Mucosa of descending colon (tissue), 3 donors: ENCODE measurements at regions not wholly inside any gene's neighbourhood (a gene's known extent, or its start where the extent isn't known, plus 50 kb on each side); places are given as distances from the start of the nearest gene placed in this dataset.

Experiments used
- ATAC-seq: fragments of 200-7000 bp; cut with Tn5 transposase; one replicate; pipeline ENCODE4 v1.9.1; 2020; ENCODE audit warnings: mild to moderate bottlenecking, moderate library complexity
- DNase-seq, 3 donors: peaks; one replicate each; pipeline ENCODE4 v3.0.0-alpha.2; 2020
- H3K36me3 ChIP-seq: fragments of 200-600 bp; one replicate; pipeline ENCODE4 v1.8.0; 2021; ENCODE audit warnings: low read depth, mild to moderate bottlenecking
- H3K4me1 ChIP-seq: fragments of 200-600 bp; one replicate; pipeline ENCODE4 v1.8.0; 2021; ENCODE audit warnings: low read depth, mild to moderate bottlenecking
- H3K4me3 ChIP-seq: fragments of 200-600 bp; one replicate; pipeline ENCODE4 v1.8.0; 2021; ENCODE audit warnings: mild to moderate bottlenecking
- H3K9me3 ChIP-seq: fragments of 200-600 bp; one replicate; pipeline ENCODE4 v1.8.0; 2021; ENCODE audit warnings: mild to moderate bottlenecking
- CTCF ChIP-seq: fragments of 200-600 bp; IDR thresholded peaks from one replicate; pipeline ENCODE4 v1.8.0; 2022; ENCODE audit warnings: antibody characterized with exemption, mild to moderate bottlenecking
- intact Hi-C, 2 donors: fragments of 100-400 bp; cut with DNase I in 1 of 2; cut with micrococcal nuclease in 1 of 2; formaldehyde crosslinking; loops; one replicate each; pipeline versions ENCODE4 v1.11.0 to v1.11.1; 2022; cut with DNase I, micrococcal nuclease
- donor health status: DM: no; HTN: no; CAD: no; lungs with moderate emphysema.
- donor health status: DM: no; HTN: no; CAD: no.
- donor health status: DM: no; HTN: yes; CAD: no.

GRCh38 chr6:4378319-4378996 is 243.1 kb upstream of the ECI2 start:
- intact Hi-C loops, result no loop called here
- Histone ChIP-seq H3K4me3 (no peak overlapping the region), H3K4me1 (no peaks in the 10 kb centered on the region), H3K9me3 (peaks cover 4% of the 10 kb centered on the region), H3K36me3 (no peaks in the 10 kb centered on the region)
- ATAC-seq (no peak), DNase-seq (no peak)
- TF ChIP-seq CTCF, result no peak

- ATAC-seq (no peak), DNase-seq (no peak)
- TF ChIP-seq CTCF, result no peak
- intact Hi-C loops, result no loop called here
- Histone ChIP-seq H3K9me3 (no peaks in the 10 kb centered on the region), H3K4me3 (no peak overlapping the region), H3K4me1 (no peaks in the 10 kb centered on the region), H3K36me3 (no peaks in the 10 kb centered on the region)
Observed at GRCh38 chr6:4377603-4378002, 242.2 kb upstream of the ECI2 start.

GRCh38 chr6:4374216-4374615 is 238.8 kb upstream of the ECI2 start:
- H3K4me3 ChIP-seq, result no peak overlapping the region
- no peak for TF ChIP-seq CTCF
- ATAC-seq (no peak), DNase-seq (no peak)
- H3K36me3 ChIP-seq, result no peaks in the 10 kb centered on the region
- no peaks in the 10 kb centered on the region for H3K9me3 ChIP-seq
- no peaks in the 10 kb centered on the region for H3K4me1 ChIP-seq
- intact Hi-C loops, result no loop called here

GRCh38 chr6:4372866-4373265 is 237.5 kb upstream of the ECI2 start:
- no peaks in the 10 kb centered on the region for H3K36me3 ChIP-seq
- ATAC-seq (no peak), DNase-seq (no peak)
- no peak overlapping the region for H3K4me3 ChIP-seq
- TF ChIP-seq CTCF, result no peak
- no peaks in the 10 kb centered on the region for H3K9me3 ChIP-seq
- H3K4me1 ChIP-seq, result no peaks in the 10 kb centered on the region
- intact Hi-C loops, result no loop called here

- no peaks in the 10 kb centered on the region for H3K4me1 ChIP-seq
- no peak overlapping the region for H3K4me3 ChIP-seq
- no peaks in the 10 kb centered on the region for H3K36me3 ChIP-seq
- ATAC-seq (no peak), DNase-seq (no peak)
- TF ChIP-seq CTCF, result no peak
- intact Hi-C loops, result no loop called here
- H3K9me3 ChIP-seq, result no peaks in the 10 kb centered on the region
Observed at GRCh38 chr6:4371207-4371921, 236.0 kb upstream of the ECI2 start.
